HG03460 (cell line): ENCODE measurements at regions not wholly inside any gene's neighbourhood (a gene's known extent, or its start where the extent isn't known, plus 50 kb on each side); places are given as distances from the start of the nearest gene placed in this dataset.

ENCODE experiments used
- ATAC-seq: cut with Tn5 transposase; IDR thresholded peaks from one replicate; pipeline ENCODE4 v1.9.1; 2021; ENCODE audit not compliant: unreplicated experiment

GRCh38 chr5:74042959-74043358 lies 417.0 kb downstream of the ARHGEF28 start:
- no peak for ATAC-seq

GRCh38 chr5:74042559-74042958 lies 416.6 kb downstream of the ARHGEF28 start:
- no peak for ATAC-seq

GRCh38 chr5:74041913-74042312 lies 415.9 kb downstream of the ARHGEF28 start:
- no peak for ATAC-seq

GRCh38 chr5:74040811-74041491 lies 415.0 kb downstream of the ARHGEF28 start:
- no peak for ATAC-seq

- ATAC-seq = no peak
Observed at GRCh38 chr5:74040065-74040551, 414.1 kb downstream of the ARHGEF28 start.

- no peak for ATAC-seq
Observed at GRCh38 chr5:74037321-74037720, 411.3 kb downstream of the ARHGEF28 start.

- no peak for ATAC-seq
Observed at GRCh38 chr5:74035521-74035937, 409.5 kb downstream of the ARHGEF28 start.

GRCh38 chr5:74034733-74035132 lies 408.7 kb downstream of the ARHGEF28 start:
- no peak for ATAC-seq

- no peak for ATAC-seq
Observed at GRCh38 chr5:74032617-74033016, 406.6 kb downstream of the ARHGEF28 start.

- ATAC-seq = no peak
Observed at GRCh38 chr5:74031536-74031935, 405.5 kb downstream of the ARHGEF28 start.

- no peak for ATAC-seq
Observed at GRCh38 chr5:74030821-74031220, 404.8 kb downstream of the ARHGEF28 start.

GRCh38 chr5:74030371-74030770 lies 404.4 kb downstream of the ARHGEF28 start:
- no peak for ATAC-seq

- no peak for ATAC-seq
Observed at GRCh38 chr5:74028976-74029375, 403.0 kb downstream of the ARHGEF28 start.

GRCh38 chr5:74028406-74028805 lies 402.4 kb downstream of the ARHGEF28 start:
- no peak for ATAC-seq

GRCh38 chr5:74027732-74028338 lies 401.8 kb downstream of the ARHGEF28 start:
- ATAC-seq = no peak

GRCh38 chr5:74026310-74026709 lies 400.3 kb downstream of the ARHGEF28 start:
- no peak for ATAC-seq

GRCh38 chr5:74021126-74021525 lies 395.1 kb downstream of the ARHGEF28 start:
- ATAC-seq = no peak

- ATAC-seq = no peak
Observed at GRCh38 chr5:74020503-74020902, 394.5 kb downstream of the ARHGEF28 start.

- ATAC-seq = no peak
Observed at GRCh38 chr5:74019923-74020322, 393.9 kb downstream of the ARHGEF28 start.

GRCh38 chr5:74017786-74018211 lies 391.8 kb downstream of the ARHGEF28 start:
- ATAC-seq = no peak

GRCh38 chr5:74017112-74017511 lies 391.1 kb downstream of the ARHGEF28 start:
- no peak for ATAC-seq

GRCh38 chr5:74016373-74016772 lies 390.4 kb downstream of the ARHGEF28 start:
- ATAC-seq = no peak

GRCh38 chr5:74015716-74016115 lies 389.7 kb downstream of the ARHGEF28 start:
- ATAC-seq = no peak
